ENCODE measurements at regions not wholly inside any gene's neighbourhood (a gene's known extent, or its start where the extent isn't known, plus 50 kb on each side); places are given as distances from the start of the nearest gene placed in this dataset.
A peak's percentile ranks its signal among the peaks of the same experiment; 100 is the strongest.

GRCh38 chr3:106809041-106809440, 568.2 kb upstream of the CCDC54 start:
- no peak for DNase-seq

GRCh38 chr3:106809623-106810299, 567.5 kb upstream of the CCDC54 start:
- DNase-seq = no peak

DNA sequence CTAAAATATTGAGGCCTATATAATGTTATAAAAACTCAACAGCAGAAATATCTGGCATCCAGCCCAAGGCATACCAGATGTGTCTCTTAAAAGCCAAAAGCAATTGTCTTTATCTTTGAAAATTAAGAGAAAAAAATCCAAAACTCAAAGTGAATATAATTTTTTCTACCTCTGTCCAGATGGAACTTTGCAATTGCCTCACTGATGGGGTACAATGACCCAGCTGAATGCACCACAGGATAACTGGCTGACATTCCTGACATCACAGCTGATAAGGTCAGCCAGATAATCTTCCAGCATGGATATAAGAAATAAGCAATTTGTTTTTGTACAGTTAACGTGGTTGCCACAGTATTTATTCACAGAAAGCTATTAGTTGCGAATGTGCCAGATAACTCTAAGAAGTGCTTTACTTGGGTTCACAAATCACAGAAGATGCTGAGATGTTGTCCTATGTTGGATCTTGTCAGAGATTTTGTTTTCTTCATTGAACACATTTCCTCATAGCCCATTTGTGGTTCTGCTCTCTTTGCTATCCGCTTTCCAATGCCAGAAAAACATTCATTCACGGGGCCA, 566.9 kb upstream of the CCDC54 start:
- DNase-seq = no peak

- no peak for DNase-seq
Measured at GRCh38 chr3:106811376-106811775, 565.9 kb upstream of the CCDC54 start.

DNA sequence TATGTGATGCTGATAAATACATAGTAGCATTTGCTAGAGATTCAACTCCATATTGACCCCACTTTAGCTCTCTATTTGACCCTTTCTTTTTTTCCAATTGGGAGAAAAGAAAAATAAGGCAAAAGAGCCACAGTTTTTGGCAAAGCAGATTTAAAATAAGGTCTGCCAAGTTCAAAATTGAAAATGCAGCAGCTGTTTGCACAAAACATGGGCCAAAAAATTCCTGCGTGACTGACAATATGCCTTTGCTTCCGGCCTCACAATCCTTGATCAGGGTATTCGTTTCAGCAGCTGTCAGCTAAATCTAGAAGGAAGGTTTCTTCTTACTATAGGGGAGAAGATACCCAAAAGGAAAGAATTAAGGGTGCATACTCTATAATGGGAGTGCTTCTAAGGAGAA, 563.5 kb upstream of the CCDC54 start:
- no peak for DNase-seq

DNA sequence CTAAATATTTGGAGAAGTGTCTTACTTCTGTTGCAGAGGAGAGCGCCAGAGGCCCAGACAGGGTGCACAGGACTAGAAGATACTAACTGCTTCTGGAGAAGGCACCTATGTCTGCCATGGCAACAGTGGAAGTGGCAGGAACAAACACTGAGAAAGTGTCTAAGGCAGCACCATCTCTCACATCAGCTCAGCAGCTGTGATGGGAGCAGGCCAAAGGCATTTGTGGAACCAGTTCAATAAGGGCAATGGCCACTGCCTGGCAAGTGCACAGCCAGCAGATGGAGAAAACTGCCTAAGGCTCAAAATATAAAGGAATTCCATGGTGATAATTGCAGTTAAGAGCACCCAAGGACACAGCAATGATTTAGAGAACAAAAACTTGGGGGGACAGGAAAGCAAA, 563.0 kb upstream of the CCDC54 start:
- DNase-seq = no peak

DNA sequence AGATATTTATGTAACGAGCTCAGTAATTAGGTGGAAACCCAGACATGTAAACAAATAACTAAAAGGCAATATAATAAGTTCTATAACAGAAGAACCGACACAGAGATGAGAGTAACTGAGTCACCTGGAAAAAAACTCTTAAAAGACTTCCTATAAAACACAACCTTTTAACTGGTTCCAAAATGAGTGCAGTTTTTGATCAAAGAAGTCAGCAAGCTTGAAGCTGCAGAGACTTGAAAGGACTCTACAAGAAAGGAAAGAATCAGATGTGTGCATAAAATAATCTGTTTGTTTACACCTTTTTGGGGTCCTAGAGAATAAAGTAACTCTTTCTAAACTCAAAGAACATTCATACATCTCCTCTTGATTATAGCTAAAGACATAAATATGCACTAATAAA, 560.4 kb upstream of the CCDC54 start:
- no peak for DNase-seq

DNA sequence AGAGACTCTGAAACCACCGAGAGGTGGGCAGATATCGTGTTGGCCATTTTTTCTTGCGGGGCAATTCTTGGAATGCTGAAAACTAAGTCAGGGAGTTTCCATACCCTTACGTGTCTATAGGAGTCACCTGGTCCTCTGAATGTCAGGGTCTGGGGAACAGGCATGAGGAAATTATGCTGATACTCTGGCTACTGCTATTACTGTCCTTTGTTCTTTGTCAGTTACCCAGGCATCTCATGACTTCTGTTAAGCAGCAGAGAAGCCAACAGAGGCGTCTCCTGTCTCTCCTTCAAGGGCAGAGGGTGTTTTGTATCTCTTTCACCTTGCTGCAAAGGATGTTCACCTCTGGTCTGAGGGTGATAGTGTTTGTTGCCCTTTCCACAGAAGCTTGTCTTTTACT, 559.5 kb upstream of the CCDC54 start:
- DNase-seq = no peak

DNA sequence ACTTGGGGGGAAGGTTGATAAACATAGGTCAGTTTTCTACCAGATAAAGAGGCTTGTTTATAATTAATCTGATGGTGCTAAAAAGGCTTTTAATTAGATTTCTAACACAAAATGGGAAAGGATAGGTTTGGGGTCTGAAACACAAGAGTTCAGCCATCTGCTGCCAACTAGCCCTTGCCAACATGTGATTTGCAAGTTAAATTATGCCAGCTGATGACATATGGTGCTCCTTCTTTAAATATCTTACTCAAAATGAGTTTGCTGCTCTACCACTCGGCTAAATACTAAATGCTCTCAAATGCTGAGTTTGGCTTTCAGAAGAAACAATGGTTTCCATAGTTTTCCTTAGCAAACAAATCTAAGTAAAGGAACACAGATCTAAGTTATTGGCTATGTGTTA, 557.8 kb upstream of the CCDC54 start:
- no peak for DNase-seq

- no peak for DNase-seq
Measured at GRCh38 chr3:106820726-106821362, 556.4 kb upstream of the CCDC54 start.

GRCh38 chr3:106821801-106822200, 555.4 kb upstream of the CCDC54 start:
- DNase-seq = no peak

- no peak for DNase-seq
Measured at GRCh38 chr3:106822204-106822603, 555.0 kb upstream of the CCDC54 start.

DNA sequence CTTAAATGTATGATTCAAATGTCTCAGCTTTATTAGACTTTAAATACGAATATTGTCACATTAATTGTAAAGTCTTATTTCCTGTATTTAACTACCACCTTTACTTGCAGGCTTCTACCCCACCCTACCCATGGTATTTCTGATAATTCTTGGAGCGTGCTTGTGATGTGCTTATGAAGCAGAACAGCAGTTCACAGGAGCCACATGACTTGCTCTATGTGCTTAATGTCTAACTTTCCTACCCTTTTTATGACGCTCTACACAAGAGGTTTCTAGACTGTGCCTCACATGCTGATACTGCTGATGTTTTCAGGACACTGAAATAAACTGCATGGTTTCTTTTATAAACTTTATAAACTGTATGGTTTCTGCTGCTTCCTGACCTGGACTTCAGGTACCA, 553.5 kb upstream of the CCDC54 start:
- no peak for DNase-seq

GRCh38 chr3:106824856-106825255, 552.4 kb upstream of the CCDC54 start:
- no peak for DNase-seq

GRCh38 chr3:106825962-106826605, 551.2 kb upstream of the CCDC54 start:
- no peak for DNase-seq

DNA sequence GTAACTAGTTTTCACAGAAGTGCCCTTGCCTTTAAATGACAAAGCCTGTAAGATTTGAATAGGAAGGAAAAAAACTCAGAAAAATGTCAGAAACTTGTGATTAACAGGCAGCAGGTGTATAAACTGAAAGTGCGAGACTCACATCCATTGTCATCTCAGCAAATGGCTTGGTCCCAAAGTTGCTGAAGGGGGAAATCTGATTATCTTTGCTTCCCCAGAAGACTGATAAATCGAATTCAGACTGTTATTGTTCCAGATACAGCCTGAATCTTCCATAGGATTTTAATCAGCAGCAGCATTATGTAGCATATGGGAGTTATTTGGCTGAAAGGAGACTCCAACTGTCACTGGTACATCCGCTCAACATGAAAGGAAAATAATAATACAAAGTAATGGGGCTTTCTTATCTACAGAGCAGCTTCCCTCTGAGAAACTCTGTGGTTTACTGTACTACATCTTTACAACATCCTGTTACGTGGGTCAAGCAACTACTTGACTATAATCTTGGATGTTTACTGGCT, 550.4 kb upstream of the CCDC54 start:
- DNase-seq = peak; percentile 10

DNA sequence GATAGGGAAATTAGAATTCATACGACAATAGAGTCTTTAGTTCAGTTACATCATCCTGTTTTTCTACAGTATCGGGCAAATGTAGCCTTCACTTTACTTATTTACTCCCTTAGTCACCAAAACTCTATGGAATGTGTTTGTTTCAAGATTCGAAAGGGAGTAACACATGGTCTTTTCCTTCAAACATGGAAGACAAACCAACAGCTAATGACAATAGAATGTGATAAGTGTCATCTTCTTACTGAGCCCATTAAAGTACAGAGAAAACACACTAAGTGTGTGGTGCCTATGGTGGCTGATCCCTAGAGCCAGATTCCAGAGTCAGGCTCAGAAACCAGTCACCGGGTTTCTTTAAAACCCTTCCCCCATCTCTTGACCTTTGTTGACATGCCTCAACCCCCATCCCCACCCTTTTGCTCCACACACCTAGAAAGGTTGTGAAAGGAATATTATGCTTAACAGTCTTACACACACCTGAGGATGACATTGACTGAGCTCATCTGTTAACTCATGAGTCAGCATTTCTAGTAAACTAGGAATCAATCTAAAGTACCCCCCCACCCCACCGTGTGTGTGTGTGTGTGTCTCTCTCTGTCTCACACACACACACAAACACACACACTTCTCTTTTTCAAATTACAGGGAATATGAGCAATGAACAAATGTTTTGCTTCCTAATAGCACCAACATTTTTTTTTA, 549.6 kb upstream of the CCDC54 start:
- DNase-seq = no peak

- no peak for DNase-seq
Measured at GRCh38 chr3:106829206-106829605, 548.0 kb upstream of the CCDC54 start.

DNA sequence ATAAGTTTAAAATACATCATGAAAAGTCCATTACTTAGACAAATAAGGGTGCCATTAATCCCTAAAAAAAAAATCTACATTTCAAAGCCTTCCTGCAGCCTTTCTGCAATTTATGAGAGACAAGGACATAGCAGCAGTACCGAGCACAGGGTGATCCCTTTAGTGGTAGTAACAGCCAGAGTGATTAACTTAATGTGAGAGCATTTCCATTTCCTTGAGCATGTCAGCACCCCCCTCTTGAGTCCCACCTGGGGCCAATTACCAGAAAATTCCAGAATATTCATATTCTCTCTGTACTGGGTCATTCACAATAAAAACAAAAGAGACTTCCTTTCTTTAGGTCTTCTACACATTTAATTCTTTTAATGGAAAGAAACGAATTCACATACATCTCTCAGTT, 546.9 kb upstream of the CCDC54 start:
- no peak for DNase-seq

- no peak for DNase-seq
Measured at GRCh38 chr3:106836906-106837305, 540.3 kb upstream of the CCDC54 start.

DNA sequence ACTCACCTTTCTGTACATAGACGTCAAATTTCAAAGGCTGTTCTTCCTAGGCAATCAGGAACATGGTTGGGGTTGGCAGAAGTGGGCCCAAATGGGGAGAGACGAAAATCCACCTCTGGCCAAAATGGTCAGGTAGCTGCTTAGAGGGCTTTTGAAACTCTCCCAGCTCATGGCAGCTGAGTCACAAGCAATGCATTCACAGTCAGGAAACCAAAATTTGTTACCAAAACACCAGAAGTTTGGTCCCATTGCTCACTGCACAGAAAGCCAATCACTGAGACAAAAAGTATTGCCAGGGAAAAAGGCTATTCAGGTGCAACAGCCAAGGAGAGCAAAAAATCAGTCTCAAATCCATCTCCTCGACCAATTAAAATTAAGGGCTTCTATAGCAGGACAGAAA, 539.6 kb upstream of the CCDC54 start:
- DNase-seq = no peak

DNA sequence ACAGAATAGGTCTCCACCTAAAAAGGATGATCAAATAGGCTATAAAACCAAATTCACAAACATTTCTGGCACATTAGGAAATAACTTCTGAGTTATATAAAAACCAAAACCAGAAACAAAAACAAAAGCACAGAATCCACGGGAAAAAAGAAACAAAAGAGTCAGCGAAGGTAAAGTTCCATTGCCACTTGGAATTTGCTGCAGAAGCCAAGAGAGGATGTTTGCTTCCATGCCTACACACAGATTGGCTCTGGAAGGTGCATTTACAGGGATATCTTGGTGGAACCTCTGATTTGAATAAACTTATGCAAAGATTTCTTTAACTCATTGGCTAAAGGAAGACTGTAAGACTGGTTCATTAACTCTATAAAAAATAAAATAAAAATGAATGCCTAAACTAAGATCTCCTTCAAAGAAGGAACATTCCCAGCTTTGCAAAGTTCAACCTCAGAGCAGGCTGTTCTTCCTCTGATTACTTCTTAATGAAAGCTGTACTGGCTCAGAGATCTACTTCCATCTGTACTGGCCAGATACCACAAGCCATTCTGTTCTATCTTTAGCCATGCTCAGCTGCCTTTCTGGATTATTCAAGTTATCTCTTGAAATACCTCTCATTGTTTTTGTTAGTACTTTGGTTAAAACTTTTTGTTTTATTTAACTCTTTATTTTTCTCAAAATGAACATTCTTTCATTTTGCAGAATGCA, 537.5 kb upstream of the CCDC54 start:
- DNase-seq = no peak

GRCh38 chr3:106840319-106840718, 536.9 kb upstream of the CCDC54 start:
- no peak for DNase-seq

All from GF-D8 (cell line).